Stimulated activated CD4-positive, alpha-beta T cell treated with anti-CD3 and anti-CD28 coated beads, Interleukin-12 subunit alpha, Interleukin-12 subunit beta, amount 100 ng/mL, for 48 hours (primary cell): ENCODE measurements at regions not wholly inside any gene's neighbourhood (a gene's known extent, or its start where the extent isn't known, plus 50 kb on each side); places are given as distances from the start of the nearest gene placed in this dataset.

ENCODE experiments used
- DNase-seq, 3 donors: peaks; one replicate each; pipeline ENCODE4 v3.0.0-alpha.2; 2020; ENCODE audit warnings: low read depth in 2 of 3, low spot score in 1 of 3

DNA sequence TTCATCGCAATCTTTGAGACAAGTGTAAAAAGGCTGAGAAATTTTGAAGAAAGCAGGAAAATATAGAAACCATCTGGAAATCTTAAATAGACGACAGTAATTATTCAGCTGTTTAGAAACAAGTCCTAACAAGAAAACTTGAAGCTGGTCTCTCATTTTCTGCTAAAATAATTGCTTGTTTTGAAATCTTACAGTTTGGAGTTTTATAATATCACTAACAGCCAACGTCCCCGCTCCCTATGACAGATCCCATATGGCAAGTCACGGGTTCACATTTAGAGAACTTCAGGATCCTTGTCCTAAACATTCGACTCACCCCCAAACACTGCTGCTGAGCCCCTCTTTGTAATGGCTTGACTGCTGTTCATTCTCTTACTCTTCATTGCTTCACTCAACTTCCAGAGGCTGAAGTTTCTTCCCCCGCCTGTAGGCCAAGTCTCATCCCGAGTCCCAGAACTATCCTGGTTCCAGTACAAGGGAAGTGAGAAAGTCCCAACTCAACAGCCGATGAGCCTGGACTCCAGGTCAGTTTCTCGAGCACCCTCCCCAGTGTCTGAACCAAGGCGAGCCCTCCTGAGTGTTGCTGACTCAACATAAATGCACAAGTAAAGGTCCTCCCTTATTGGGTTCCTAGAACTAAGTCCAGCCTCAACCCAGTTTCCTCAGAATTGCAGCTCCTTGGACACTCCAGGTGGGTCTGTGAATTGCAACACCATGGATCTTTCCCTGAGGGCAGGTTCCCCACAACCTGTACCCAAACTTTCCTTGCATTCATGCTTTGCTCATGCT is 93.4 kb upstream of the BACE2 start:
- DNase-seq = no peak

DNA sequence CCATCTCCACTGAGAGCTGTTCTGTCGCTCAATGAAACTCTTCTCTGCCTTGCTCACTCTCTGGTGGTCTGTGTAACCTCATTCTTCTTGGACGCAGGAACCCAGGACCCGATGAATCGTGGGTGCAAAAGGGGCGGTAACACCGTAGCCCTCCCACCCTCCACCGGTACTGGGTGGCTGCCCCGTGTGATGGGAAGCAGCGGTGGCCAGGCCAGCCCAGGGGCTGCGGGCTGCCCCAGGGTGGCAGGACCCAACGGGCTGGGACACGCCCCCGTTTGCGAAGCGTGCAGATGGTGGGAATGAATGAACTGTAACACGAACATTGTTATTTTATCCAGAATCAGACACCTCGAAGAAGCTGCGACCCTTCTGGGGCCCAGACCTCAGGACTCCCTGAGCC is 92.3 kb upstream of the BACE2 start:
- DNase-seq = no peak

DNA sequence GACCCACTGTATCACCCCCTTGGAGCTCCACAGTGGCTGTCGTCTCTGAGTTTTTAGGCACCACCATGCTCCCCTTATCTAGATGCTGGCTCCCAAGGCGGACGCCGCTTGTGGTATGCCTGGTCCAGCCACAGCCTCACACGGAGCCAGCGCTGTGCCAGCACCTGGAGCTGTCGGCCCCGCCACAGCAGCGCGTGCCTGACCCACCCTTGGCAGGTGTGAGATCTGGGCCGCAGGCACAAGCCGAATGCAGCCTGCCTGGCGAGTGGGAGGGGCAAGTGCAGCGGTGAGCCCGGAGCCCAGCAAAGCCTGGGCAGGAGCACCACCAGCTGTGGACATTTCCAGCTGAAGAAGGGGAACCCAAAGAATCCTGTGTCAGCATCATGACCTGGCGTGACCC is 91.9 kb upstream of the BACE2 start:
- no peak for DNase-seq

GRCh38 chr21:41079159-41079558 is 88.8 kb upstream of the BACE2 start:
- DNase-seq = no peak

DNA sequence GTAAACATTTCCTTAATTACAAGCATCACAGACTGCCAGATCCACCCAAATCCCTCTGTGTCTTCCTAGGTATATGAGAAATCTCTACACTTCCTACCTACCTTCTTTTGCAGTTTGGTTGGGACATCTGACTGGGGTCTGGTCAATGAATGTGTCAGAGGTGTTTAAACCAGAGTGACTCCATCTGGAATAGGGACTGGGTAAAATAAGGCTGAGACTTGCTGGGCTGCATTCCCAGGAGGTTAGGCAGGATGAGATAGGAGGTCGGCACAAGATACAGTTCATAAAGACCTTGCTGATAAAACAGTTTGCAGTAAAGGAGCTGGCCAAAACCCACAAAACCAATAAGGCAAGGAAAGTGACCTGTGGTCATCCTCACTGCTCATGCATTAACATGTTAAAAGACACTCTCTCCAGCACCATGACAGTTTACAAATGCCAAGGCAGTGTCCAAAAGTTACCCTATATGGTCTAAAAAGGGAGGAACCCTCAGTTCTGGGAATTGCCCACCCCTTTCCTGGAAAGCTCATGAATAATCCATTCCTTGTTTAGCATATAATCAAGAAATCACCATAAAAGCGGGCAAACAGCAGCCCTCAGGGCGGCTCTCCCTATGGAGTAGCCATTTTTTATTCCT is 87.4 kb upstream of the BACE2 start:
- DNase-seq = no peak

- DNase-seq = no peak
Observed at GRCh38 chr21:41086569-41086968, 81.4 kb upstream of the BACE2 start.

GRCh38 chr21:41090981-41091380 is 77.0 kb upstream of the BACE2 start:
- DNase-seq = no peak

- DNase-seq = no peak
Observed at GRCh38 chr21:41091616-41092015, 76.3 kb upstream of the BACE2 start.

DNA sequence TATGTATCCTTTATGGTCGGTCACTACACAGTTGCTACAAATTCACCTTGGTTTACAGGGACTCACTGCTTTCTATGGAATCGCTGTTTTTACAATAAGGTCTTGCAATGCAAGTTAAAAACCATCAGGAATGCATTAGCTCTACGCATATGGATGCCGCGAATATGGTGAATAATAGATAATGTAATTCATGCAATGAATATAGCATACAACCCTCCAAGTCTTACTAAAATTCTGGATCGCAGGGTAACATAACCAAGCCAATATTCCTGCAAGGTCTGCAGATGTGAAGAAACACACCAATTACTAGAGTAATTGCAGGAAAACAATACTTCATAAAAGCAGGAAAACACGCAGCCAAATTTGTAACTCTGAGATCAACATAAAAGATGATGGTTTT is 75.6 kb upstream of the BACE2 start:
- no peak for DNase-seq

GRCh38 chr21:41095983-41096382 is 72.0 kb upstream of the BACE2 start:
- DNase-seq = no peak

- no peak for DNase-seq
Observed at GRCh38 chr21:41098076-41098475, 69.9 kb upstream of the BACE2 start.

DNA sequence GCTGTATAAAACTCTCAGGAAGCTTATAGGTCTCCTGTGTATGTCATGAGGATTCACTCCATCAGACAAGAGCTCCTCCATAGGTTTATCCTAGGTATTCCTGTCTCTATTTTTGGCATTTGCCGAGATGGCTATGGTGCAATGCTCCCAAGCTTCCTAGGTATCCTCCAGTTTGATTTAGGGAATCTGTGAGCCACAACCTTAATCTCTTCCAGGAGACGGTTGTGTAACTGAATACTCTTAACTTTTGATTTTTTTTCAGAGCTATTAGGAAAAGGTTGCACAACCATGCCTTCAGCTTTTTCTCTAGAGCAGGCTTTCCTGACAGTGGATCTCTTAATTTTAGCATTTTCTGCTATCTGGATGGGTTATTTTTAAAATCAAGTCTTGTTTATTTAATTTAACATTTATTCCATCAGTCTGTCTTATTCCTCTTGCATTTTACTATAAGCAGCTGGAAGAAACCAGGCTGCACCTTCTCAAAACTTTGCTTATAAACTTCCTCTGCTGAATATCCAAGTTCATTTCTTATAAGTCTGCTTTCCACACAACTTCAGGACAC is 69.4 kb upstream of the BACE2 start:
- no peak for DNase-seq

DNA sequence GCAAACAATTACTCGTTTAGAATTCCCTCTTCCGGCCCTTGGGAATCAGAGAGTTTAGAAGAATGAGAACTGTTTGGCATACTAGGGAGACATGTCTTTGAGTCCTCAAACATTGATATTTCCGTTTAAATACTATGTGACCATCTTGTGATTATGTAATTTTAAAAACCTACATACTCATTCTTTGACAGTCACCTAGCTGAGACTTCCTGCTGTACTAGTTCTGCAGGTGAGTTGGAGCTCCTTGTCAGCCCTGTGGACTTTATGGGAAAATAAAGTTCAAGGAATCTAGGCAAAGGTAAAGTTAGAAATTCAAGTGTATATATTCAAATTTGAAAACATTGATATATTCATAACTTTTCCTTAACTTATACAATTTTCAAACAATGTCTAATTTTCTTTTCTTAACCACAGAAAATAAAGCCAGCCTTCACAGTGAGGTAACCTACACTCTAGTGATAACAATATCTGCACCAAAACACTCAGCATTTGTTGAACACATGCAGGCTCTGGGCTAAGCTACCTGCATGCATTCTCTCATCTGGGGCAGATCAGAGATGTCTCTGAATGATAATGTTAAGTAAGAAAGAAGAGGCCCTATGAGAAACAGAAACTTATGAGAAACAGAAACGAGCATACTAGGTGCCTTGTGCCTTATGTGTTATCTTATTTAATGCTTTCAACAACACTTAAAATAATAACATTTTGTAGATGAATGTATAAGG is 67.0 kb upstream of the BACE2 start:
- no peak for DNase-seq

DNA sequence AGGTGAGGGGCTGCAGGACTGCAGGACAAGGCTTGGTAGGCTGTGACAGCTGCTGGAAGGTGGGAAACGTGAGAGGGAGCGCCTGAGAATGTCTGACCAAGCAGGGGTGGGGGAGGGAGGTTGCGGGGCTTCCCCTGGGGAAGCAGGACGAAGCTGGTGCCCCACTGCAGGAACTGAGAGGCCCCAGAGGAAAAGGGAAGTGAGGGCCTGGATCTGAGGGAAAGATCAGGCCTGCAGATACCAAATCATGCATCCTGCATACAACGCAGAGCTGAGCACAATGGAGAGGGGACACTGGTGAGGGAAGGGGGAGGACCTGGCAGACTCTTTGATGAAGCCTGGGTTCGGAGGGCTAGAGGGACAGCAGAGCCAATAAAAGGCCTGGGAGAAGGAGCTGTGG is 65.7 kb upstream of the BACE2 start:
- DNase-seq = no peak

DNA sequence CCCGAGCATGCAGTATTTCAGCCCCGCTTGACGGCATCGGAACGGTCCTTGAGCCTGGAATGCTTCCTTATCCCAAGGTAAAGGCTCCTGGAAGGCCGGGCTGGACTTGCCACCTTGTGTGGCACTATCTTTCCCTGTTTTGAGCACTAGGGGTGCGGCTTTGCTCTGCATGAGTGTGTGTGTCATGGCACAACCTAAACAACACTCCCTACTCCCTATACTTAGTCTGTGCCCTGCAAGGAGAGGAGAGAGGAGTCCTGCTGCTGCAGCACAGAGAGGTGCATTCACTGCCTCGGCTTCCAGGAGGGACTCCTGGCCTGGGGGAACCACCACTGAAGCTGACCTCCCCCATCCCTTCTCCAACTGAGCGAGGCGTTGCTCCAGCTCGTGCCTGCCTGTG is 60.4 kb upstream of the BACE2 start:
- DNase-seq = no peak

- no peak for DNase-seq
Observed at GRCh38 chr21:41108668-41109585, 59.0 kb upstream of the BACE2 start.

DNA sequence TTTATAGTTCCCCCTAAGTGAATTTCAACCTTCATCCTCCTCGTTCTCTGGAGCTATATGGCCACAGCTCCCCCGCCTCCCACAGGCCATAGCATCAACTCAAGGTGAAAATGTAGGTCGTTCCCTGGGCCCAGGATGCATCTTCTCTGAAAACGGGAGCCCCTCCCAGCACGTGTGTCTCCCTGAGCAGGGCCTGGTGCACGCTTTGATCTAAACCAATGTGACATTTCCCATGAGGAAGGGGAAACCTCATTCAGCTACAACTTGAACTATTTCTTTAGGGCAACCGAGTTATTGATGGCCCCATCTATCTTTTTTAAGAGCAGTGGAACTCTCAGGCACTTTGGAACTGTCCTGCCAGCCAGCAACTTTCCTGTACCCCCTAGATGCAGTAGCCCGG is 57.8 kb upstream of the BACE2 start:
- DNase-seq = no peak

GRCh38 chr21:41110664-41111063 is 57.3 kb upstream of the BACE2 start:
- DNase-seq = no peak

- no peak for DNase-seq
Observed at GRCh38 chr21:41111681-41112080, 56.3 kb upstream of the BACE2 start.

GRCh38 chr21:41112740-41113692 is 54.9 kb upstream of the BACE2 start:
- no peak for DNase-seq
